ENCODE measurements at regions not wholly inside any gene's neighbourhood (a gene's known extent, or its start where the extent isn't known, plus 50 kb on each side); places are given as distances from the start of the nearest gene placed in this dataset.
"Not testable (repeated sequence)": the region's sequence is repeated elsewhere in the genome, so short reads cannot be mapped to it uniquely, and the experiment has no call there.

DNA sequence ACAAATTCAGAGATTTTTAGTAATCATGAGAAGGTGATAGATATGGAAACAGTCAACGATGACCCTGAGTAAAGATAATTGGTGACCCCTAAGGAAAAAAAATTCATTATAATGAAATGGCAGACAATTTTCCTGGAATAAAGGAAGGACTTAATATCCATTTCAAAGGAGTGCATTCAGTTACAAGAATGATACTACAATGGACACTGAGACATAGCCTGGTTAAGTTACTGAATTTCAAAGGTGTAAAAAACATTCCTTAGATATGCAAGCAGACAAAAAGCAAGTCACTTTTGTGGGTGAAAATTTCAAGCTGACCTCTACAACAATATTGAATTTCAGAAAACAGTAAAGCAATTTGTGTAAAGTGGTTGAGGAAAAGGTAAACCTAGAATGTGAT, 1012.5 kb upstream of the SEMA6A start:
- DNase-seq = no peak

DNA sequence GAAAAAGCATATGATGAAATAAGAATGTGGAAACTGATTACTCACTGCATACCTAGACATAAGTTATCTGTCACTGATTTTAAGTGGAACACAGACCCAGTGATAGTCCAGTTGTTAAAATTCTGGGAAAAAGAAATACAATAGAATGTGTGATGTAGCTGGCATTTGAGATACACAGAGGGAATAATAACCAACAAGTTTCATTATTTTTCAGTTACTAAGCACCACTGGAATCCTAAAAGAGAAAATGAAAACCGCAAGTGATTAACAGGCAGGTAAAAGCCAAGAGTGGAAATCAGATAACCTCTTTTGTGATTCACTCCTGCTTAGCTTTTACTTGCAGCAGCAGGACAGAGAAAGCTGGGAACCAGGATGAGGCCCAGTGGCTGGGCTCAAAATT, 994.0 kb upstream of the SEMA6A start:
- DNase-seq = no peak

DNA sequence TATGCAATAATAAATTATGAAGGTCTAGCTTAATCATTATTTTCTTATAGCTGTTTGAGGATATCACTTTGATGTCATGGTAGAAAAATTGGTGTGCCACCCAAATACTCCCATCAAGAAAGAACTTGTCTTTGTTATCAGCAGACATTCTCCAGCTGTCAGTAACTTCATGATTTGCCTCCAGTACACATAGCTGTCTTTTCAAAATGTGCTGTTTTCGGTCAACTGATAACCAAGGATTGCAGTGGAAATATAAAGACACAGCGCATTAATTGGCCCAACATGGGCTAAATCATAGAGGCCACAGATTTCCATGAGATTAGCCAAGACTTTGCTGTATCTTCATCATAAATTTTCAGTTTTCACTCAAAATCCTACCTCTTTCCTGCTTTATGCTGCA, 993.5 kb upstream of the SEMA6A start:
- no peak for DNase-seq

DNA sequence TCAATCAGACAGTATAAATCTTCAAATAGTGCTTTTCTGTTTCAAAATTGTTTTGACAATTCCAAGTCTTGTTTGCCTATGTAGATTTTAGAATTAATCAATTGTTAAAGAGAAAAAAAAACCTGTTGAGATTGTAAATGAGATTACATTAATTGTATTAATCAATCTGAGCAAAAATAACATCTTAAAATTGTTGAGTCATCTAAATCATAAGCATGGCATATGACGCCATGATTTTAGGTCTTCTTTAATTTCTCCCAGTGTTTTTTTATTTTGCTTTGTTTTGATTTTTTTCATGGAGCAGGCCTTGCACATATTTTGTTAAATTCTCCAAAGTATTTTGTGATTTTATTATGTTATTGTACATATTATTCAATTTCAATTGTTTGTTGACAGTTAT, 988.0 kb upstream of the SEMA6A start:
- no peak for DNase-seq

DNA sequence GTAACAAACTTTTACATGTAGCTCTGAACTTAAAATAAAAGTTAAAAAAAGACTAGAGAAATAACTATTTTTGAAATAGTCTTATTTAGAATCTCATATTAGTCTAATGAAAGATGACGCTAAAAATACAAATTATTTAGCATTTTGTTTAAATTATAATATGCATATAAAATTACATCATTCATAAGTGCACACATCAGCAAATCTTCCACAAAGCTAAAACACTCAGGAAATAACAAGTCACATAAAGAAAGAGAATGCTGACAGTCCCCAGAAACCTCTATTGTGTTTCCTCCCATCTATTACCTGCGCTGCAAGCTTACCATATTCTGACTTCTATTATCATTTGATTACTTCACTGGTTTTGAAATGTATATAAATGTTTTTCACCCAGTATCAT, 986.9 kb upstream of the SEMA6A start:
- no peak for DNase-seq

GRCh38 chr5:117559005-117559844, 984.6 kb upstream of the SEMA6A start:
- no peak for DNase-seq

DNA sequence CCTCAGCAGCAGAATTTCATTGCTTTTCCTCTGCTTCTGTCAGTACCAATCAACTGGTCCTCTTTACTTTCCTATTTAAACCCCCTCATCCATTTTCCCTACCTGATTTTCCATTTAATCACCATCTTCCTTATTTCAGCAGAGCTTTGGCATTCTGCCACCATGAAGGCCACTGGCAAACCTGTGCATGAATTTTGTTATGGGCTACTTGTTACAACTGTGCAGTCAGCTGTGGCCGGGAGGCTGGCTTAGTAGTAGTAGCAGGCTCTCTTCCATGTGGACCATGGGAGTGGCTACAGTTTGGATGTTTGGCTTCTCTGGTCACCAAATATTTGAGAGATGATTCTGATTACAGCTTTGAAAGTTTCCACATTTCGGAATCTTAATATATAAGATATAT, 976.6 kb upstream of the SEMA6A start:
- DNase-seq = no peak

GRCh38 chr5:117547192-117547591, 972.6 kb upstream of the SEMA6A start:
- DNase-seq = no peak

DNA sequence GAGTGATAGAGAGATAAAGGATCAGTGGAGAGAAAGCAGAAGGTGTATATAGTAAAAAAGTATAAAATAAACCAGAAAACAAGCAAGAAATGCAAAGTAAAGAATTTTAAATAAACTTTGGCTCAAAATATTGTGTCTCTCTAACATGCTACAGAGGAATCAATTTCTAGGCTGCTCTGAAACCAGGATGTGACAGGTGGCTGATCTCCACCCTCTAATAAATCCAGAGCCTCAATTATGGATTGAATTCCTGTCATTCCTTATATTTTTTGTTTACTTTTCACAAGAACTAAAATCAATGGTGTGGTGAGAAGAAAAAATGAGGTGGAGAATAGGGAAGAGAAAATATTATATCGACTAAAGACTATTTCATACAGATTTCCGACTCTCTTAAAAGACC, 965.1 kb upstream of the SEMA6A start:
- DNase-seq = no peak

- DNase-seq = no peak
These were observed 959.2 kb upstream of the SEMA6A start for GRCh38 chr5:117533792-117534191.

GRCh38 chr5:117533051-117533670, 958.5 kb upstream of the SEMA6A start:
- not testable (repeated sequence) for DNase-seq

DNA sequence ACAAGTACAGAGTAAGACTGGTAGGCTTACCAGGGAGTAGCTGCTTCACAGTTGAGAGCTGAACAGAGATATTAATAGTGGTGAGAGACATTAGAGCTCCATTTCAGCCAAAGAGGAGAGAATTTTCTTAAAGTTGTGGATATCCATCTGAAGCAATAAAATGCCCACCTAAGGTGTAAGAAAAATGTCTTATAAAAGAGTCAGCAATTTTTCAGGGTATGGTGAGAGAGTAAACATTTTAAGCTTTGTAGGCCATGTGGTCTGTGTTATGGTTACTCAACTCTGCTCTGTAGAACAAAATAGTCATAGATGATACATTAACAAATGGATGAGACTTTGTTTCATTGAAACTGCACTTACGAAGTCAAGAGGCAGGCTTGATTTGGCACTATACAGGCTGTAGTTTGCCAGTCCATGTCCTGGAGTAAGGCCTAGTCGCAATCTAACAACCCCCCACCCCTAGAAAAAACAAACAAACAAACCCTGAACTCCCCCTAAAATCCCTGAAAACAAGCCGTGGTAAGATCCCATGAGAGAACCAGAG, 945.4 kb upstream of the SEMA6A start:
- DNase-seq = no peak

DNA sequence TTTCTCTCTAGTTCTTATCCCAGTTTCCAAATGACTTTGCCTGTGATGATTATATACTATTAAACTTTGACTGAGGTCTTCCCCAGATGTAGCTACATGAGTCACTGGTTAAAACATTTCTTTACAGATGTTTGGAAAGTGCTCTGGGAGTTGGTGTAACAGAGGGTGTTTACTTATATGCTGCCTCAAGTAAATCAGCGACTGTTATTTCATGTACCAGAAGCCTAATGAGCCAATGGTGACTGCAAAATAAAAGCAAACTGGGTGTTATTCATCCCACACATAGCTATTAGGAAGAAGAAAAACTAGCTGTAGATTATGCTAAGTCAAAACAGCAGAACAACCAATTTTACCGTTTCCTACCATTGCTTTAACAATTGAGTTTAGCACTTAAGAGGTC, 929.7 kb upstream of the SEMA6A start:
- no peak for DNase-seq

DNA sequence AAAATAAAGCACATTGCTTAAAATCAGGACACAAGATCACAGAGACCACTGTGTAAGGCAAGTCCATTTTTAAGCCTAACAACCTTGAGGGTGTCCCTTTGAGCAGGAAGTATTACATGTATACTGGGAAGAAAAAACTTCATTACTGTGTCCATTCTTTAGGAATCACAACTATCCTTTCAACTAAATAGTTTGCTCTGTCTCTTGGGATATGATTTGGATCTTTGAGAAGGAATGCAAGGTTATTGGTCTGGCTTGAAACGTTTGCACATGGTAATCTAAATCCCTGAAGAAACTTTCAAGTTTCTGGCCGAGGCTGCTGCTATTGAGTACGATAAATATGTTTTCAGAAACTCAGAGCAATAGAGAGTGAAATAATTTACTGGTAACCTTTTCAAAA, 923.0 kb upstream of the SEMA6A start:
- DNase-seq = no peak

- DNase-seq = no peak
These were observed 922.2 kb upstream of the SEMA6A start for GRCh38 chr5:117496801-117497200.

- no peak for DNase-seq
These were observed 919.6 kb upstream of the SEMA6A start for GRCh38 chr5:117494188-117494587.

DNA sequence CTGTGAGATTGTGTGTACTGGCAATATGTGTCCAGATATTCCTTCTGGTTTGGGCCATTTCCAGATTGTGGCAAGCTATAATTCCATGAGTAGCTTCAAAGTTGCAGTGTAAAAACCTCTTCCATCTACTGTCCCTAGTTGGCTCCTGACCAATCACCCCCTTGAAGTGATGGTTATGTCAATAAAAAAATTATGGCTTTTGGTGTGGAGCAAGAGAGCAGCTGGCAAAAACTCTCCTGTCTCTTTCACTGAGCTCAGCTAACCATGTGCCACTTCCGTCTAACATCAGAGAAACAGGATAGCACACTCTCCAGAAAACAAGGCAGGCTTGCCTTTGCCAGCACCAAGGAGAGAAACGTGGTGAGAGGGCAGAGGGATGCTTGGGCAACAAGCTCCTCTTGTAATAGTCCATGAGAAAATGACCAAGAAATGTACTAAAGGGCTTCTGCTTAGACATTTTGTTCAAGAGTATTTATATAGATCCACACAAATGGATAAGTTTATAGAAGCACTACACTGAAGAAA, 914.4 kb upstream of the SEMA6A start:
- no peak for DNase-seq

DNA sequence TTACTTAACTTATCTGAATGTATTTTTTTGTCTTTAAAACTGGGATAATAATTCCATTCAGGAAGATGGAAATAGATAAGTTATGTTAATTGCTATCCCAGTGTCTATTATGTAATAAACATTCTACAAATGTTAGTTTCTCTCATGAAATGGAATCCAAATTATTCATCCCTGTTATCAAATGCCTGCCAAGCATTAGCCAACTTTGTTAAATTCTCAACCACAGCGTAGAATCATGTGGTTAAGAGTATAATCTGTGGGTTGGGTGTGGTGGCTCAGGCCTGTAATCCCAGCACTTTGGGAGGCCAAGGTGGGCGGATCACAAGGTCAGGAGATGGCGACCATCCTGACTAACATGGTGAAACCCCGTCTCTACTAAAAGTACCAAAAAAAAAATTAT, 912.9 kb upstream of the SEMA6A start:
- DNase-seq = no peak

- DNase-seq = no peak
These were observed 912.3 kb upstream of the SEMA6A start for GRCh38 chr5:117486879-117487391.

GRCh38 chr5:117486261-117486660, 911.6 kb upstream of the SEMA6A start:
- DNase-seq = no peak

GRCh38 chr5:117475919-117476318, 901.3 kb upstream of the SEMA6A start:
- no peak for DNase-seq

- no peak for DNase-seq
These were observed 898.5 kb upstream of the SEMA6A start for GRCh38 chr5:117473165-117473564.

DNA sequence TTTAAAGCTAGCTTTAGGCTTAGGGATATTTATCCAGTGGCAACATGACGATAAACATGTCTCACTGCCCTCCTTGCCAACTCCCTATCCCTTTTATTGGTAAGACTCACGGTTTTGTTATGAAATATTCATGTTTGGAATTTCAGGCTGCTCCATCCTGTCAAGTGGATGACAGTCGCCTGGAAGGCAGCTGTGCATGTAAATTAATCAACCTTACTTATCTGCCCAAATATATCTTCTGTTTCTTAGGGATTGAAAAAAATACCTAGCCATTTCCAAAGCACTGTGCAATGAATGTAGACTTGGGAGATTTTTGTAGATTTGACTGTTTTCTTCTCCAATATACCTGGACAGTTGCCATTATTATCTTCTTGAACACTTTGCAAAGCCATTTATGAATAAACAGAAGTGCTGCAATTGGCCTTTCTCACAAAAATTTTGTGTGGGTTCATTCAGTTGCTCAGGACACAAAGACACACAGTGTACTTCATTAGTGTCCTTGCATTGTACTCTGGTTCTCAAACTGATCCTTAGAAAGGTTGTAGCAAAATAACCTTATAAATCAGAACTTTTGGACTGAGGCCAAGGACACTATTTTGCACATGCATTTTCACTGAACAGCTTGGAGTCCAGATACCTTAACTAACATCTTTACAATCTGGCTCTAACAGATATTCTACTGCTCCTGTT, 889.4 kb upstream of the SEMA6A start:
- no peak for DNase-seq

Measured in CD4-positive, alpha-beta T cell treated with Interleukin-17A for 1 hour (primary cell).